ENCODE measurements at regions not wholly inside any gene's neighbourhood (a gene's known extent, or its start where the extent isn't known, plus 50 kb on each side); places are given as distances from the start of the nearest gene placed in this dataset.

DNA sequence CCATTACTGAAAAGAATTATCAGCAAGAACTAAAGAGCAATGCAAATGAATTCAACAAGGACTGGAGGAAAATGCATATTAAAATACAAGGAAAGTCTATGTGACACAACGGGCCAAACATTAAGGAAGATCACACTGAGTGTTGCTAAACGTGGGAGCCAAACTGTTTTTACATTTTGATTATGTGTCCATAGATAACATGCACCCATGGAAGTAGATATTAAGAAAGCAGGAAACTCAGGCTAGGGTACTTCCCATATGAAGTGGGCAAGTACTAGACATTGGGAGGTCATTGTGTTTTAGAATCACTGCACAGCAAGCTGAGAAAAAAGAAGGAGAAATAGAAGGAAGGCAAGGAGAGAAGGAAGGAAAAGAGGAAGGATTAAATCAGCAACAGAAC is 161.8 kb downstream of the KCTD12 start:
- Histone ChIP-seq H3K9me3 (ENCODE audit: insufficient read depth, low read length) (no peaks in the 10 kb centered on the region), H3K79me2 (ENCODE audit: low read length) (no peaks in the 10 kb centered on the region), H4K20me1 (ENCODE audit: insufficient read depth, low read length) (no peaks in the 10 kb centered on the region), H2AFZ (ENCODE audit: low read depth, low read length) (no peak overlapping the region), H3K9ac (ENCODE audit: low read length) (no peak overlapping the region), H3K36me3 (replicated peaks; ENCODE audit: low read depth, low read length) (no peaks in the 10 kb centered on the region), H3K4me3 (ENCODE audit: low read length) (no peak overlapping the region), H3K4me2 (ENCODE audit: low read length) (no peak overlapping the region), H3K27me3 (ENCODE audit: low read depth, low read length) (no peaks in the 10 kb centered on the region), H3K4me1 (ENCODE audit: low read length) (no peaks in the 10 kb centered on the region), H3K27ac (ENCODE audit: low read length) (no peak overlapping the region)
- TF ChIP-seq EZH2phosphoT487 (IDR thresholded peaks at IDR 0.05; ENCODE audit: low read depth) (no peak), CTCF (IDR thresholded peaks at IDR 0.05; ENCODE audit: low read depth, low read length) (no peak)

- TF ChIP-seq EZH2phosphoT487 (IDR thresholded peaks at IDR 0.05; ENCODE audit: low read depth) (no peak), CTCF (IDR thresholded peaks at IDR 0.05; ENCODE audit: low read depth, low read length) (no peak)
- no peak overlapping the region for H3K9ac ChIP-seq (ENCODE audit: low read length)
- H4K20me1 ChIP-seq (ENCODE audit: insufficient read depth, low read length), result no peaks in the 10 kb centered on the region
- no peaks in the 10 kb centered on the region for H3K27me3 ChIP-seq (ENCODE audit: low read depth, low read length)
- no peaks in the 10 kb centered on the region for H3K9me3 ChIP-seq (ENCODE audit: insufficient read depth, low read length)
- H3K4me1 ChIP-seq (ENCODE audit: low read length), result no peaks in the 10 kb centered on the region
- H3K4me3 ChIP-seq (ENCODE audit: low read length), result no peak overlapping the region
- no peaks in the 10 kb centered on the region for H3K36me3 ChIP-seq (replicated peaks; ENCODE audit: low read depth, low read length)
- H3K27ac ChIP-seq (ENCODE audit: low read length), result no peak overlapping the region
- no peak overlapping the region; the same call in 1 of the 2 replicates for H2AFZ ChIP-seq (ENCODE audit: low read depth, low read length)
- no peaks in the 10 kb centered on the region for H3K79me2 ChIP-seq (ENCODE audit: low read length)
- no peak overlapping the region for H3K4me2 ChIP-seq (ENCODE audit: low read length)
These were observed 162.5 kb downstream of the KCTD12 start for GRCh38 chr13:76723551-76724232.

DNA sequence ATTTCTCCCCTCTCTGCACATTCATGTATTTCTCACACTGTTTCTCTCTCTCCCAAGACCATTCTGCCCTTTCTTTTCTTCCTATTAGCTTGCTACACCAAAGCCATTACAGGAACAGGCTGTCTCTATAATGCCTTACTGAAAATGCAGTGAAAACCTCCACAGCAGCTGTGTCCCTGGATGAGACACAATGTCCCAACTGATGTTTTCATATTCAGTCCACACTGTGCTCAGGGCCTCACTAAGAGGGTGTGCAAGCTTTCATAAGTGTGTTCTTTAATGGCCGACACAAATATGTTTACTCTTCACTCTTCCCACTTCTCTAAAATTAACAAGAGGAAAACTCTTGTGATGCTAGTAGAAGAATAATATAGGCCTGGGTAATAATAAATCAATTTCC is 163.4 kb downstream of the KCTD12 start:
- Histone ChIP-seq H3K9ac (ENCODE audit: low read length) (no peak overlapping the region), H3K36me3 (replicated peaks; ENCODE audit: low read depth, low read length) (no peaks in the 10 kb centered on the region), H3K79me2 (ENCODE audit: low read length) (no peaks in the 10 kb centered on the region), H2AFZ (ENCODE audit: low read depth, low read length) (no peak overlapping the region), H3K9me3 (ENCODE audit: insufficient read depth, low read length) (no peaks in the 10 kb centered on the region), H3K27ac (ENCODE audit: low read length) (no peak overlapping the region), H3K4me1 (ENCODE audit: low read length) (no peaks in the 10 kb centered on the region), H3K4me3 (ENCODE audit: low read length) (no peak overlapping the region), H3K4me2 (ENCODE audit: low read length) (no peak overlapping the region), H3K27me3 (ENCODE audit: low read depth, low read length) (no peaks in the 10 kb centered on the region), H4K20me1 (ENCODE audit: insufficient read depth, low read length) (no peaks in the 10 kb centered on the region)
- TF ChIP-seq CTCF (IDR thresholded peaks at IDR 0.05; ENCODE audit: low read depth, low read length), result no peak

GRCh38 chr13:76720821-76721220 is 165.4 kb downstream of the KCTD12 start:
- TF ChIP-seq CTCF (IDR thresholded peaks at IDR 0.05; ENCODE audit: low read depth, low read length), result no peak
- TF ChIP-seq EZH2phosphoT487 (IDR thresholded peaks at IDR 0.05; ENCODE audit: low read depth), result no peak
- H3K36me3 ChIP-seq (replicated peaks; ENCODE audit: low read depth, low read length), result no peaks in the 10 kb centered on the region
- H3K4me1 ChIP-seq (ENCODE audit: low read length), result no peaks in the 10 kb centered on the region
- H3K79me2 ChIP-seq (ENCODE audit: low read length), result no peaks in the 10 kb centered on the region
- no peak overlapping the region for H3K4me3 ChIP-seq (ENCODE audit: low read length)
- H3K9me3 ChIP-seq (ENCODE audit: insufficient read depth, low read length), result no peaks in the 10 kb centered on the region
- H4K20me1 ChIP-seq (ENCODE audit: insufficient read depth, low read length), result no peaks in the 10 kb centered on the region
- H2AFZ ChIP-seq (ENCODE audit: low read depth, low read length), result no peak overlapping the region
- H3K4me2 ChIP-seq (ENCODE audit: low read length), result no peak overlapping the region
- H3K27ac ChIP-seq (ENCODE audit: low read length), result no peak overlapping the region
- H3K9ac ChIP-seq (ENCODE audit: low read length), result no peak overlapping the region
- no peaks in the 10 kb centered on the region for H3K27me3 ChIP-seq (ENCODE audit: low read depth, low read length)
